Suprapubic skin (tissue), 4 donors: ENCODE measurements at regions not wholly inside any gene's neighbourhood (a gene's known extent, or its start where the extent isn't known, plus 50 kb on each side); places are given as distances from the start of the nearest gene placed in this dataset.

Experiments
- DNase-seq, 2 donors: peaks; one replicate each; pipeline ENCODE4 v3.0.0-alpha.2; 2019; ENCODE audit warnings: low spot score in 2 of 2
- H3K27ac ChIP-seq: fragments of 200-600 bp; sonication (generic); one replicate; pipeline ENCODE4 v1.5.1; 2019
- H3K27me3 ChIP-seq: fragments of 200-600 bp; sonication (generic); one replicate; pipeline ENCODE4 v1.5.1; 2019
- H3K36me3 ChIP-seq: fragments of 200-600 bp; sonication (generic); one replicate; pipeline ENCODE4 v1.5.1; 2019
- H3K4me1 ChIP-seq: fragments of 200-600 bp; sonication (generic); one replicate; pipeline ENCODE4 v1.5.1; 2019
- H3K4me3 ChIP-seq: fragments of 200-600 bp; sonication (generic); one replicate; pipeline ENCODE4 v1.5.1; 2019; ENCODE audit warnings: mild to moderate bottlenecking
- H3K9me3 ChIP-seq: fragments of 200-600 bp; sonication (generic); one replicate; pipeline ENCODE4 v1.5.1; 2019
- EP300 ChIP-seq: sonication (generic); formaldehyde crosslinking; IDR thresholded peaks from one replicate; pipeline ENCODE4 v1.6.1; 2017; ENCODE audit warnings: antibody characterized with exemption
- POLR2A ChIP-seq, 2 donors: fragments of 450-650 bp; IDR thresholded peaks; one replicate each; pipeline ENCODE4 v1.6.1; 2017; ENCODE audit warnings: antibody characterized with exemption in 2 of 2, mild to moderate bottlenecking in 2 of 2, moderate library complexity in 2 of 2
- POLR2AphosphoS5 ChIP-seq, 3 donors: sonication (generic); formaldehyde crosslinking; IDR thresholded peaks; one replicate each; pipeline ENCODE4 v1.6.1; 2017; ENCODE audit warnings: antibody characterized with exemption in 3 of 3
- WGBS: methylation state at CpG from one replicate; pipeline ENCODE4 v1.1.5; 2018; 5-methylcytosine and 5-hydroxymethylcytosine counted together
- TF ChIP-seq, protein P1 (sequence below), 2 donors: fragments of 200-600 bp in 1 of 2; fragments of 450-650 bp in 1 of 2; sonication (generic) in 1 of 2; IDR thresholded peaks; one replicate each; pipeline ENCODE4 v1.5.1; 2016 to 2019; ENCODE audit warnings: antibody characterized with exemption in 2 of 2, mild to moderate bottlenecking in 1 of 2, moderate library complexity in 1 of 2

DNA sequence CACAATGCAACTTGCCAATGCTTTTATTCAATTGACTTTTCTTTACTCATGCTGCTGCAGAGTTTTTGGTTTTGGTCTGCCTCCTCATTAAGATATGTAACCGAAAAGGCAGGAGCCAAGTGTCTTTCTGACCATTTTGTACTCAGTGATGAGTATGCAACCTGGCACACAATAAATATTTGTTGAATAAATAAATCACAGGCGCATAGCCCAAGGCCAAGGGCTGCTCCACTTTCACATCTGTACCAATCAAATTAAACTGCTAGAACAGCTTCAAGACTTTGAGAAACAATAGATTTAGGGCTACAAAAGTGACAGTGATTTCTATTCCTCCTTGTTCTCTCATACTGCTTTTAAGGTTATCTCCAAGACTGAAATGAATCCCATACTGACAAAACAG lies 828.2 kb downstream of the RNF144A start:
- Histone ChIP-seq H3K36me3 (no peaks in the 10 kb centered on the region), H3K4me1 (no peaks in the 10 kb centered on the region), H3K27me3 (no peaks in the 10 kb centered on the region), H3K9me3 (no peaks in the 10 kb centered on the region), H3K4me3 (no peak overlapping the region), H3K27ac (no peak overlapping the region)
- no peak for DNase-seq
- no peak for TF ChIP-seq EP300
- no peak for TF ChIP-seq POLR2AphosphoS5 (IDR thresholded peaks at IDR 0.05)
- TF ChIP-seq, protein P1, sequence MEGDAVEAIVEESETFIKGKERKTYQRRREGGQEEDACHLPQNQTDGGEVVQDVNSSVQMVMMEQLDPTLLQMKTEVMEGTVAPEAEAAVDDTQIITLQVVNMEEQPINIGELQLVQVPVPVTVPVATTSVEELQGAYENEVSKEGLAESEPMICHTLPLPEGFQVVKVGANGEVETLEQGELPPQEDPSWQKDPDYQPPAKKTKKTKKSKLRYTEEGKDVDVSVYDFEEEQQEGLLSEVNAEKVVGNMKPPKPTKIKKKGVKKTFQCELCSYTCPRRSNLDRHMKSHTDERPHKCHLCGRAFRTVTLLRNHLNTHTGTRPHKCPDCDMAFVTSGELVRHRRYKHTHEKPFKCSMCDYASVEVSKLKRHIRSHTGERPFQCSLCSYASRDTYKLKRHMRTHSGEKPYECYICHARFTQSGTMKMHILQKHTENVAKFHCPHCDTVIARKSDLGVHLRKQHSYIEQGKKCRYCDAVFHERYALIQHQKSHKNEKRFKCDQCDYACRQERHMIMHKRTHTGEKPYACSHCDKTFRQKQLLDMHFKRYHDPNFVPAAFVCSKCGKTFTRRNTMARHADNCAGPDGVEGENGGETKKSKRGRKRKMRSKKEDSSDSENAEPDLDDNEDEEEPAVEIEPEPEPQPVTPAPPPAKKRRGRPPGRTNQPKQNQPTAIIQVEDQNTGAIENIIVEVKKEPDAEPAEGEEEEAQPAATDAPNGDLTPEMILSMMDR (IDR thresholded peaks at IDR 0.05), result no peak
- no peak for TF ChIP-seq POLR2A (IDR thresholded peaks at IDR 0.05)
- WGBS, result 66% methylated on average over 2 of the region's 2 CpGs

DNA sequence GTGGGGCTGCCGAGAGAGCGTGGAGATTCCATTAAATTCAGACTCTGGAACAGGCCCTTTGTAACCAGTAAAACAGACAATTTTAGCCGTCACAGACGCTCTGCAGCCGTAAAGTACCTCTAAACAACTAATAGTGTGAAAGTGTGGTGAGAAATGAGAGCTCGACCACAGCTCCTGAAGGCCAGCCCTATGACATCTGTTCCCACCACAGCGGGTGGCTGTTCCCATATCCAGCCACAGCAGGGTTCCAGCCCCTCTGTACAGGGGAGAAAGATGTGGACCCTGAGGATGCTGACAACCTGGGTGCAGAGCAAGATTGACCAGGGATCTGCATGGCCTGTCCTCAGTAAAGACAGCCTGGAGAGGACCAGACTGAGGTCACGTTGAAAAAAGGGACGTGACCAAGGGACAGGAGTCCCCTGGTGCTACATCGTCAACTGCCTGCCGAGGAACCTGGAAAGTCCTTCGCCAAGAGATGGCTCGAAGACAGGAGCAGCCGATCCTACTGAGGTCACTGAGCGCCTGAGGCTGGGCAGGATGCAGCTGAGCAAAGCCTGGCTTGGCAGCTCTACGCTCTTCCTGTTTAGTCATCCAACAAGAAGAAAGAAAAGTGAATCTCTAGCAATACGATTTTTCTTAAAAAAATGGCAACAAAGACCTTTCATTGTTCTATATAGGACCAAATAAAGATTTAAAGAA lies 831.7 kb downstream of the RNF144A start:
- H3K27ac ChIP-seq, result no peak overlapping the region
- no peaks in the 10 kb centered on the region for H3K9me3 ChIP-seq
- no peaks in the 10 kb centered on the region for H3K27me3 ChIP-seq
- no peak for TF ChIP-seq POLR2AphosphoS5 (IDR thresholded peaks at IDR 0.05)
- no peak for TF ChIP-seq POLR2A (IDR thresholded peaks at IDR 0.05)
- TF ChIP-seq, protein P1 (IDR thresholded peaks at IDR 0.05), result no peak
- TF ChIP-seq EP300, result no peak
- no peak for DNase-seq
- no peaks in the 10 kb centered on the region for H3K36me3 ChIP-seq
- no peaks in the 10 kb centered on the region for H3K4me1 ChIP-seq
- H3K4me3 ChIP-seq, result no peak overlapping the region
- 73% methylated on average over 17 of the region's 17 CpGs for WGBS

DNA sequence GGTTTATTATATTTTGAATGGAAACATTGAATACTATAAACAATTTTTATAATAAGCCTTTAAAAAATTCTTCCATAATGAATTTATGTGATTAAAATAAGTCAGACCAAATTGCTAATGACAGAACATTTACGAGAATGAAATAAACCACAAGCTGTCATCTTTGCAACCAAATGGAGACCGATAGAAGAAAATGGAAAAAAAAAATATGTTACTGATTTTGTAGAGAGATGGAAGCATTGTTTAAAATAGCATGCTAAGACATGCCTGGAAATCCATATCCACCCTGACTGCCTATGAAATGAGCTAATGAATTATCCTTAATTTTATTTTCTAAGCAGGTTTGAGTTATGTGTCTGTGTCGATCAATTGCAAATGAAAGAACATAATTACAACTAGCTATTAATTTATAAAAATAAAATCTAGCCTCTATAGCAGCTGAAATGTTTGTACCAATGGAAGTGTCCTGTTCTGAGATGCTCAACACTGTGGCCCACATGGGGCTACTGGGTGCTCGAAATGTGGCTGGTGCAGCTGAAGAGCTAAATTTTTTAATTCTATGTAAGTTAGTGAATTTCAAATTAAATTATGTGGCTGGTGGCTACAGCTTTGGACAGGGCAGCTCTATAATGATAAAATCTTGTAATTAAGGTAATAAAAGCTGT lies 832.8 kb downstream of the RNF144A start:
- Histone ChIP-seq H3K4me3 (no peak overlapping the region), H3K36me3 (no peaks in the 10 kb centered on the region), H3K4me1 (no peaks in the 10 kb centered on the region), H3K27me3 (no peaks in the 10 kb centered on the region), H3K27ac (no peak overlapping the region), H3K9me3 (no peaks in the 10 kb centered on the region)
- 66% methylated on average over 4 of the region's 4 CpGs for WGBS
- DNase-seq, result no peak
- no peak for TF ChIP-seq POLR2AphosphoS5 (IDR thresholded peaks at IDR 0.05)
- TF ChIP-seq POLR2A (IDR thresholded peaks at IDR 0.05), result no peak
- TF ChIP-seq EP300, result no peak

DNA sequence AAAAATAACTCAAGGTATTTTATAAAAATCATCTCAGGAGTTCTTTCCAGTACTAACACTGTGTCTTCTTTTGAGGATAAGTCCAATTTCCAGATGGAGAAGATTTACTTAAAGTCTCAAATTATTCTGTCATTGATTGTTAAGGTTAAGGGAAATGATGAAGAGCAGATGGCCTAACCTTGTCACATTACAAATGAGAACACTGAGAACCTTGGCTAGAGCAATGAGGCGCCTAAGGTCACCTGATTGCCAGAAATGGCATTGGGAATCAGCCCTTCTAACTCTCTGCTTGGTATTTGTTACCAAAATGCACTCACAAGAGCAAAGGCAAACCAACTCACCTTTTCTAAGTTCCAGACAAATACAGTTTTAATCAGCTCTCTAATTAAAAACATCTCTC lies 835.1 kb downstream of the RNF144A start:
- WGBS, result 92% methylated on average over 1 of the region's 1 CpG

DNA sequence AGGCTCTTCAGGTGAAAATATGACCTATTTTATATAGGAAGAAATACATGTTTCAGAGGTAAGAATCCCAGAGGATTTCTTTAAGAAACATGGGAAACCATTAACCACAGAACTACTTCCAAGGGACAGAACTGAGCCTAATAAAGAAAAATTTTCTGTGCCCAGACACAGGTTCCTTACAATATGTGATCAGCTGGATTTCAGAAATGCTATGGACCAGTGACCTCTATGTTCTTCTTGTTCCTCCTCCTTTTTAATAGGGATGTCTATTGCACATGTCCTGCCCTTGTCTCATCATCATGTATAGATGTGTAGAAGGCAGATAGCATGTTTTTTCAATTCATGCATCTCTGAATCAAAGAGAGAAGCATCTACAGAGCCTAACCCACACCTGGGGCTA lies 836.6 kb downstream of the RNF144A start:
- no peak for DNase-seq
- TF ChIP-seq POLR2A (IDR thresholded peaks at IDR 0.05), result no peak
- TF ChIP-seq, protein P1 (IDR thresholded peaks at IDR 0.05), result no peak

More for the DNA sequence above, 835.1 kb downstream of the RNF144A start:
- no peak for DNase-seq
- H3K4me3 ChIP-seq, result no peak overlapping the region
- H3K4me1 ChIP-seq, result no peaks in the 10 kb centered on the region
- H3K27me3 ChIP-seq, result no peaks in the 10 kb centered on the region
- H3K27ac ChIP-seq, result no peak overlapping the region
- no peaks in the 10 kb centered on the region for H3K9me3 ChIP-seq
- no peak for TF ChIP-seq POLR2A (IDR thresholded peaks at IDR 0.05)
- TF ChIP-seq, protein P1 (IDR thresholded peaks at IDR 0.05), result no peak
- no peak for TF ChIP-seq EP300
- no peak for TF ChIP-seq POLR2AphosphoS5 (IDR thresholded peaks at IDR 0.05)
- no peaks in the 10 kb centered on the region for H3K36me3 ChIP-seq

More for the DNA sequence above, 836.6 kb downstream of the RNF144A start:
- Histone ChIP-seq H3K27me3 (no peaks in the 10 kb centered on the region), H3K36me3 (no peaks in the 10 kb centered on the region), H3K4me1 (no peaks in the 10 kb centered on the region), H3K27ac (no peak overlapping the region), H3K4me3 (no peak overlapping the region), H3K9me3 (no peaks in the 10 kb centered on the region)
